GM23338 (cell line): ENCODE measurements at regions not wholly inside any gene's neighbourhood (a gene's known extent, or its start where the extent isn't known, plus 50 kb on each side); places are given as distances from the start of the nearest gene placed in this dataset.

ENCODE experiments used
- ATAC-seq: fragments of 200-7000 bp; cut with Tn5 transposase; 3 replicates; pipeline ENCODE4 v1.9.1; 2020
- DNase-seq: peaks from one replicate; pipeline ENCODE4 v3.0.0-alpha.2; 2015; ENCODE audit warnings: low spot score
- H2AFZ ChIP-seq: fragments of 200-600 bp; sonication (generic); 2 replicates; pipeline ENCODE4 v1.8.0; 2016; ENCODE audit warnings: antibody characterized with exemption, mild to moderate bottlenecking, moderate library complexity
- H3F3A ChIP-seq: fragments of 200-600 bp; sonication (generic); replicated peaks from 2 replicates; pipeline ENCODE4 v1.8.0; 2017; ENCODE audit warnings: antibody characterized with exemption, mixed run types, low read depth
- H3K27ac ChIP-seq: fragments of 200-600 bp; sonication (generic); 2 replicates; pipeline ENCODE4 v1.6.1; 2016; ENCODE audit warnings: low read depth
- H3K27me3 ChIP-seq: fragments of 200-600 bp; sonication (generic); 2 replicates; pipeline ENCODE4 v1.8.0; 2016; ENCODE audit warnings: mild to moderate bottlenecking, mixed run types, moderate library complexity; ENCODE audit not compliant: insufficient read depth
- H3K36me3 ChIP-seq: fragments of 200-600 bp; sonication (generic); 2 replicates; pipeline ENCODE4 v1.8.0; 2016; ENCODE audit warnings: mild to moderate bottlenecking; ENCODE audit not compliant: insufficient read depth
- H3K4me1 ChIP-seq: fragments of 200-600 bp; sonication (generic); 2 replicates; pipeline ENCODE4 v1.8.0; 2016; ENCODE audit warnings: mild to moderate bottlenecking, moderate library complexity; ENCODE audit not compliant: insufficient read depth
- H3K4me2 ChIP-seq: fragments of 200-600 bp; sonication (generic); 2 replicates; pipeline ENCODE4 v1.7.1; 2017; ENCODE audit warnings: mixed run types
- H3K4me3 ChIP-seq: fragments of 200-600 bp; sonication (generic); 2 replicates; pipeline ENCODE4 v1.6.1; 2016; ENCODE audit warnings: mixed run types
- H3K79me2 ChIP-seq: fragments of 200-600 bp; sonication (generic); replicated peaks from 2 replicates; pipeline ENCODE4 v1.8.0; 2017; ENCODE audit warnings: mild to moderate bottlenecking; ENCODE audit not compliant: insufficient read depth
- H3K9me2 ChIP-seq: fragments of 200-600 bp; sonication (generic); 2 replicates; pipeline ENCODE4 v1.8.0; 2017; ENCODE audit not compliant: insufficient read depth
- H4K20me1 ChIP-seq: fragments of 200-600 bp; sonication (generic); replicated peaks from 2 replicates; pipeline ENCODE4 v1.8.0; 2017; ENCODE audit warnings: mild to moderate bottlenecking; ENCODE audit not compliant: insufficient read depth
- H3K27ac Mint-ChIP-seq: 2 replicates; pipeline ENCODE4 v1.8.0; 2020; ENCODE audit warnings: inconsistent platforms, mild to moderate bottlenecking, moderate library complexity, mixed read lengths
- H3K27me3 Mint-ChIP-seq: 3 replicates; pipeline ENCODE4 v1.8.0; 2022; ENCODE audit warnings: low read depth, mild to moderate bottlenecking, moderate library complexity, mixed read lengths, inconsistent platforms; ENCODE audit not compliant: insufficient read depth, poor library complexity
- H3K36me3 Mint-ChIP-seq: 3 replicates; pipeline ENCODE4 v1.8.0; 2021; ENCODE audit warnings: low read depth, mild to moderate bottlenecking, inconsistent platforms, moderate library complexity, mixed read lengths
- H3K4me1 Mint-ChIP-seq: 3 replicates; pipeline ENCODE4 v1.8.0; 2020; ENCODE audit warnings: mild to moderate bottlenecking, inconsistent platforms, mixed read lengths
- H3K4me3 Mint-ChIP-seq: 3 replicates; pipeline ENCODE4 v1.8.0; 2021; ENCODE audit warnings: moderate library complexity, mild to moderate bottlenecking, inconsistent platforms, mixed read lengths
- H3K9me3 Mint-ChIP-seq: 3 replicates; pipeline ENCODE4 v1.8.0; 2020; ENCODE audit warnings: moderate library complexity, mild to moderate bottlenecking, inconsistent platforms, mixed read lengths
- CTCF ChIP-seq, 2 experiments: fragments of 200-600 bp in 1 of 2; sonication (generic) in 1 of 2; conservative IDR thresholded peaks; 2 replicates each; pipeline versions ENCODE4 v1.5.1 to v1.6.1; 2016 to 2017; ENCODE audit warnings: antibody characterized with exemption in 2 of 2, low read depth in 2 of 2, mild to moderate bottlenecking in 2 of 2, moderate library complexity in 1 of 2
- EZH2 ChIP-seq: fragments of 200-600 bp; sonication (generic); IDR thresholded peaks from one replicate; pipeline ENCODE4 v1.8.0; 2017; ENCODE audit warnings: antibody characterized with exemption, mild to moderate bottlenecking, low read depth; ENCODE audit not compliant: unreplicated experiment
- NANOG ChIP-seq: IDR thresholded peaks from 2 replicates; pipeline ENCODE4 v1.6.1; 2016; ENCODE audit warnings: antibody characterized with exemption, borderline replicate concordance
- POLR2AphosphoS5 ChIP-seq: IDR thresholded peaks from 2 replicates; pipeline ENCODE4 v1.6.1; 2016; ENCODE audit warnings: antibody characterized with exemption, low read depth
- REST ChIP-seq: IDR thresholded peaks from one replicate; pipeline ENCODE4 v1.6.1; 2018; ENCODE audit warnings: antibody characterized with exemption; ENCODE audit not compliant: unreplicated experiment
- STAT1 ChIP-seq: IDR thresholded peaks from one replicate; pipeline ENCODE4 v1.6.1; 2016; ENCODE audit warnings: antibody characterized with exemption; ENCODE audit not compliant: unreplicated experiment
- ZNF114 ChIP-seq: fragments of 250-450 bp; sonication (Bioruptor Pico); IDR thresholded peaks from 2 replicates; pipeline ENCODE4 v1.5.0; 2020; ENCODE audit warnings: mild to moderate bottlenecking, moderate library complexity
- ZNF462 ChIP-seq: fragments of 250-450 bp; sonication (Bioruptor Pico); IDR thresholded peaks from 2 replicates; pipeline ENCODE4 v1.5.0; 2020; ENCODE audit warnings: mild to moderate bottlenecking, moderate library complexity

- Mint-ChIP-seq H3K27ac (no peak overlapping the region), H3K36me3 (0 out of 3 replicates have a peak, but pooled peaks cover 4% of the 10 kb centered on the region), H3K9me3 (0 out of 3 replicates have a peak, but pooled peaks cover 2% of the 10 kb centered on the region), H3K4me1 (peaks cover 3% of the 10 kb centered on the region; the same call in 1 of the 3 replicates), H3K27me3 (peaks cover 2% of the 10 kb centered on the region), H3K4me3 (no peak overlapping the region)
- Histone ChIP-seq H3K4me2 (no peak overlapping the region), H4K20me1 (no peaks in the 10 kb centered on the region), H3K27ac (no peak overlapping the region), H2AFZ (no peak overlapping the region), H3K4me3 (no peak overlapping the region), H3K4me1 (no peaks in the 10 kb centered on the region), H3K9me2 (no peaks in the 10 kb centered on the region), H3F3A (no peaks in the 10 kb centered on the region), H3K27me3 (no peaks in the 10 kb centered on the region), H3K79me2 (no peaks in the 10 kb centered on the region), H3K36me3 (no peaks in the 10 kb centered on the region)
- no peak for TF ChIP-seq REST
- no peak for TF ChIP-seq STAT1
- TF ChIP-seq ZNF462 (CRISPR knock-in tag), result no peak
- no peak for TF ChIP-seq ZNF114 (CRISPR knock-in tag)
- TF ChIP-seq POLR2AphosphoS5, result no peak
- TF ChIP-seq NANOG, result no peak
- TF ChIP-seq EZH2, result no peak
- no peak for TF ChIP-seq CTCF (conservative IDR thresholded peaks at IDR 0.05; ENCODE audit: low read depth in 2 of 2)
- peak; percentile 58 for ATAC-seq
- no peak for DNase-seq
These were observed 171.3 kb upstream of the BMPER start for GRCh38 chr7:33733870-33734650.
